Fibroblast of skin of left biceps (primary cell): ENCODE measurements at regions not wholly inside any gene's neighbourhood (a gene's known extent, or its start where the extent isn't known, plus 50 kb on each side); places are given as distances from the start of the nearest gene placed in this dataset.

Experiments
- DNase-seq, 2 experiments: peaks; one replicate each; pipeline ENCODE4 v3.0.0-alpha.2; 2013; ENCODE audit warnings: low read depth in 2 of 2

DNA sequence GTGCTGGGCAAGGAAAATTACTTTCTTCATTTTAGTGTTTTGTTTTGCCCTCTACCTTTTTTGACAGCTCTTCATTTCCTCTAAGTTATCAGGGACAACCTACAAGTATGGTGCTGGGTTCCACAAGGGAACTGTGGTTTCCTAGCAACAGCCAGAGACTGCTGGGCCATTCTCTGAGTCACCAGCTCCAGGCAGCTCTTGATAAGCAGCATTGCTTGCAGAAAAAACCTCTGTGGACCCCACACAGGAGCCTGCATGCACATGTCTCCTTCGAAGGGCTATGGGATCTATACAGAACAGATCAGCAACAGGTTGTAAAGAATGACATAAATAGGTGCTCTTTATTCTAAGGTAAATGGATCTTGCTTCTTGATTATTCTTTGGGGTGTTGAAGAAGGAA is 81.0 kb upstream of the CCDC196 start:
- no peak for DNase-seq

DNA sequence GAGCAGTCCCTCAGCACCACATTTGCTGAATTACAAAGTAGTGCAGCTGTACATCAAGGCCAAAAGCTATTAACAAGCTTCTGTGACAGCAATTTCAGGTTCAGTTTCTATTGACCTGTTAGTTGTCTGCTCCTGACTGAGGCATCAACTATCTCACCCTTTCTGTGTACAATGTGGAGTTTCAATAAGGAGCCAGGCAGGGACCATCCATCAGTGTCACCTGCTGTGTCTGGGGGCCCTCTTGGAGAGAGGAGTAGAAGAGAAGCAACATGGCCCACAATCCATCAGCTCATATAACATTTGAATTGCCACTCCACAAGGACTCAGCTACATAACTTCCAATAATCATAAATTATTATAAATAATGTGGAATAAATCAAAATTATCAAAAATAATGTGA is 72.3 kb upstream of the CCDC196 start:
- DNase-seq: no peak

DNA sequence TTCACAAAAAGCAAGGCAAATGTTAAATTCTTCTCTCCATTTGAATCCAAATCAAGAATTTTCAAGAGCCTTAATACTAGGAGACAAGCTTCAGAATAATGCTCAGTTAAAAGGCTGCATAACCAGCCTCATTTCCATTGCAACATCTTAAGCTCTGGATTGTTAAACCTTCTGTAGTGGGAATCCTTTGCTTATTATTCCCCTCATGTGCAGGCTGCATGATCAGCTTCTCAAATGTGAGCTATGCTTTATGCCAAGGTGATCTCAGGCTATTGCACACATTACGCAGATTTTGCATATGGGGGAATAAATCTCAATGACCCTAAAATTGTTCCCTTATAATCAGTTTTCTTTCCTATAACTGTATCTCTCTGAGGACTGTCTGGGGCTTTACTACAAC is 71.7 kb upstream of the CCDC196 start:
- DNase-seq: no peak

DNA sequence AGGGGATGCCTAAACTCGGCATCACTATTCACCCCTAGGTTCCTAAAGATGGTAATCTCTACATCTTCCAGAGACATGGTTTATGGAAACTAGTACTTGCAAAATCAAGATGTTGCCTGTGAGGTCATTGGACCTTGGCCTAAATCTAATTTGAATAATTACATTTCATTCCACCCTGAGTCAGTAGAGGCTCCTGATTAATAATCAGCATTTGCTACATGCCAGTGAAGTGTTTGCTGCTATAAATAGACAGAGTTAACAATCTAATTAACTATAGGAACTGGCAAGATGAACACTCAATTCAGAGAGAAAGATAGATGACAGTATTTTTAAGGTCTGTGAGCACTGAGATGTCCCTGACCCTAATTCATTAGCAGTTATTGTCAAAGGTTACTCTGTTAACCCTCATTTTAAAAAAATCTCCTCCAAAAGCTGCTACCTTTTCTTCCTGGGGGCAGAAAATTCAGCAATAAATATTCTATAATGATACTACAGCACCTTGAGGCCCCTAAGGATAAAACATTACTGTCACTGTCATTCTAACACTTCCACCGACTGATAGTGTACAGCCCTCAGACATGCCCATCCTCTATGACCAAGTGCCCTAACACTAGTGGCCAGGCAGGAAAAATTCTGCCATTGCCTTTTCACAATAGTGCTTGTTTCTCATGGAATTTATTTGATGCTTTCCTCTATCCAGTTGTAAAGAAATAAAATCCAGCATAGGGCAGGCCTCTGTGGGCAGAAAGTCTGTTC is 65.7 kb upstream of the CCDC196 start:
- no peak for DNase-seq

DNA sequence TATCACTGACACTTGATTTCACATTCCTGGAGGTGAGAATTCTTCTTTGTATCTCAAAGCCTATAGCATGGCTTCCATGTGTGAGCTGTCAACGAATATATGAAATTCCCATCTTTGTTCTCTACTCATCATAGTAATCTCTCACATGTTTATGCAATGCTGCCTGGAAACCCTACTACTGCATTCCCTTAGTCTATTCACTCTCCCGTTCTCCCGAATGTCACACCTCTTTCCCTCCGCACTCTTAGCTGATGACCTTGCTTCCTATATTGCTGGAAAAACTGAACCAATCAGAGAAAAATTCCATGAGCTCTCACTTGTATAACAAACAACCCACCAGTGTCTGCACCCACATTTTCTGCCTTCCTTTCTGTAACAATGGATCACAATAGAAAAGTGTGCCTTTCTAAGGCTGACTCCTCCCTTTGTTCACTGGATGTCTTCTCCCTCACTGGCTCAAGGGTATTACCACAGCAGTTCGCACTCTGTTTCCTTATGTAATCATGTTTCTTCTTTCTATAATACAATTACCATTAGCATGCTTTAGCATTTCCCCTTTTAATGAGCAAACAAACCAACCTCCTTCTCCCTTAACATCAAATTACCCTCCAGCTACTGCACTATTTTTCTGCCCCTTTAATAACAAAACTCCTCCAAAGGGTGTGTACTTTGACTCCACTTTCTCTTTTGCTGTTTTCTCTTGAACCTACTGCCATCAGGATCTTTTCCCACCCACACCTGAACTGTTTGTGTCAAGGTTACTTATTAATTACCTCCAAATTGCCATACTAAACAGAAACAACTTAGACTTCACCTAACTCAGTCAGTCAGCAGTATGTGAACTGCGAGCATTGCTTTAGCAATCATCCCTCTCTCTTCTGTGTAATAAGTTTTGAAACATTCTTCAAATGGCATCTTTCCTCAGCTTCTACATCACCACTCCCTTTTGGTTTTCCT is 63.9 kb upstream of the CCDC196 start:
- DNase-seq: no peak

DNA sequence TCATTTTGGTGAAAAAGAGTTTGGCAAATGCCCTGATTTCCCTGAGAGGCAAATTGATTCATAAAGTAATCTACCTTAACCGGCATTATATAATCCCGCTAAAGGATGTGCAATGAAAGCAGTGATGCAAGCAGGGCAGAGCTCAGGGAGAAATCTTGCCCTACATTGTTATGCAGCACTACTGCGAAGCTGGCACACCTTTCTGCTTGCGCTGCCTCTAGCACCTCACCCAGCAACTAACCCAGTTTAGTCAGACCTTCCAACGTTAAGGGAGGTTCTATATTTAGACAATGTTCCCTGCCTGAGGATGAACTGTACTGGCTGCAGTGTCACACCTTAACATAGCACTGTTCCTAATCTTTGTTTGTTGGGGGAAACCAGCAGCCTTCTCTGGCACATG is 60.8 kb upstream of the CCDC196 start:
- DNase-seq: no peak

DNA sequence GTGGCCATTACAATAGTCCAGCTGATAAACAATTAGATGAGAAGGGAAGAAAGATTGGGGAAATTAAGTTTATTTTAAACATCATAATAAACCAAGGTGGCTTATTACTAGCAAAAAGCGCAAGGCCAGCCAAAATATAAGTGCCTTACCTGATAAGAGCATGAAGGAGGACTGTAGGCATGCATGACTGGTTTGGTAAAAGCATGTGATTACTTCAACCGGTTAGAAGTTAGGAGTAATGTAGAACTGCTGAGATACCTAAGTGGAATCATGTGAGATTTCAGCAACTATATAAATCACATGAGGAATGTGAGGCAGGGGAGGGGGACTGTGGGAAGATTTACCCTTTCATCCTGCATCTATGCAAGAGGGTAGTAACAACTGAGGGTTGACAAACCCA is 59.7 kb upstream of the CCDC196 start:
- no peak for DNase-seq

DNA sequence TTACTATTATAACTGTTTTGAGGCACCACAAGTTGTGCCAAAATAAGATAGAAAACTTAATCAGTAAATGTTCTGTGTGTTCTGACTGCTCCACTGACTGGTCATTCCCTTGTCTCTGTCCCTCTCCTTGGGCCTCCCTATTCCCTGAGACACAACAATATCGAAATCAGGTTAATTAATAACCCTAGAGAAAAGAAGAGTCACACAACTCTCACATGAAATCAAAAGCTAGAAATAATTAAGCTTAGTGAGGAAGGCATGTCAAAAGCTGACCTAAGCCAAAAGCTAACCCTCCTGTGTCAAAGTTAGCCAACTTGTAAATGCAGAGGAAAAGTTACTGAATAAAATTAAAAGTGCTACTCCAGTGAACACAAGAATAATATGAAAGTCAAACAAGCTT is 53.8 kb upstream of the CCDC196 start:
- no peak for DNase-seq

DNA sequence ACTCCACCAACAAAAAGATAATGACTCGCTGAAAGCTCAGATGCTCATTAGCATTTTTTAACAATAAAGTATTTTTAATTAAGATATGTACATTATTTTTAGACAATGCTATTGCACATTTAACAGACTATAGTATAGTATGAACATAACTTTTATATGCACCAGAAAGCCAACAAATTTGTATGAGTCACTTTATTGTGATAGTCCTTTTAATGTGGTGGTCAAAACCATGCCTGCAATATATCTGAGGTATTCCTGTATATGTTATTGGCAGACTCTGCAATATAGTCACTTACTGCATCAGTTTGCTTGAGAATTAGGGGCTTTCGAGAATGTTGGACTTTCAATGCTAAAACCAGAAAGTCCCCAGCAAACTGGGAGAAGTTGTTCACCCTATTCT is 51.7 kb upstream of the CCDC196 start:
- no peak for DNase-seq

DNA sequence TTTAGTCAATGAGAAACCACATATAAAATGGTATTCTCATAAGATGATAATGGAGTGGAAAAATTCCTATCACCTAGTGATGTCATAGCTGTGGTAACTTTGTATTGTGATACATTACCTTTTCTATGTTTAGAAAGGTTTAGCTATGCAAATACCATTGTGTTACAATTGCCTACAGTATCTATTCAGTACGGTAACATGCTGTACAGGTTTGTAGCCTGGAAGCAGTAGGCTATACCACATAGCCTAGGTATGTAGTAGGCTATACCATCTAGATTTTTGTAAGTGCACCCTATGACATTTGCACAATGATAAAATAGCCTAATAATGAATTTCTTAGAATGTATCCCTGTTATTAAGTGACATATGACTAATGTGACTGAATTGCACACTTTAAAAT is 50.5 kb upstream of the CCDC196 start:
- no peak for DNase-seq
